Colonic mucosa (tissue), 4 donors: ENCODE measurements at regions not wholly inside any gene's neighbourhood (a gene's known extent, or its start where the extent isn't known, plus 50 kb on each side); places are given as distances from the start of the nearest gene placed in this dataset.

Source experiments
- DNase-seq: peaks from one replicate; pipeline ENCODE4 v3.0.0-alpha.2; 2020
- H3K27ac ChIP-seq: fragments of 200-600 bp; one replicate; pipeline ENCODE4 v1.8.0; 2021
- H3K27me3 ChIP-seq: fragments of 200-600 bp; one replicate; pipeline ENCODE4 v1.8.0; 2021
- H3K36me3 ChIP-seq: fragments of 200-600 bp; one replicate; pipeline ENCODE4 v1.8.0; 2021
- H3K4me1 ChIP-seq: fragments of 200-600 bp; one replicate; pipeline ENCODE4 v1.8.0; 2021; ENCODE audit warnings: mild to moderate bottlenecking
- H3K4me3 ChIP-seq: fragments of 200-600 bp; one replicate; pipeline ENCODE4 v1.8.0; 2021
- H3K9ac ChIP-seq, 2 donors: one replicate each; pipeline ENCODE4 v1.7.0; 2013; ENCODE audit warnings: control low read depth in 2 of 2, low read depth in 2 of 2, low read length in 2 of 2
- H3K9me3 ChIP-seq: fragments of 200-600 bp; one replicate; pipeline ENCODE4 v1.8.0; 2021
- CTCF ChIP-seq: fragments of 200-600 bp; IDR thresholded peaks from one replicate; pipeline ENCODE4 v1.8.0; 2022; ENCODE audit warnings: antibody characterized with exemption, mild to moderate bottlenecking
- intact Hi-C: fragments of 100-400 bp; cut with DNase I; formaldehyde crosslinking; loops from one replicate; pipeline ENCODE4 v1.14.1; 2022
- donor health status: healthy.
- donor health status: DM: no; HTN: no; CAD: no.
- donor health status: DM: no; HTN: no; CAD: no.

GRCh38 chr14:38121320-38122020 is 86.2 kb upstream of the SSTR1 start:
- Histone ChIP-seq H3K9me3 (no peaks in the 10 kb centered on the region), H3K36me3 (no peaks in the 10 kb centered on the region), H3K4me1 (no peaks in the 10 kb centered on the region), H3K9ac (no peak overlapping the region), H3K4me3 (no peak overlapping the region), H3K27ac (no peak overlapping the region), H3K27me3 (no peaks in the 10 kb centered on the region)
- no peak for TF ChIP-seq CTCF
- no peak for DNase-seq
- intact Hi-C loops = no loop called here

DNA sequence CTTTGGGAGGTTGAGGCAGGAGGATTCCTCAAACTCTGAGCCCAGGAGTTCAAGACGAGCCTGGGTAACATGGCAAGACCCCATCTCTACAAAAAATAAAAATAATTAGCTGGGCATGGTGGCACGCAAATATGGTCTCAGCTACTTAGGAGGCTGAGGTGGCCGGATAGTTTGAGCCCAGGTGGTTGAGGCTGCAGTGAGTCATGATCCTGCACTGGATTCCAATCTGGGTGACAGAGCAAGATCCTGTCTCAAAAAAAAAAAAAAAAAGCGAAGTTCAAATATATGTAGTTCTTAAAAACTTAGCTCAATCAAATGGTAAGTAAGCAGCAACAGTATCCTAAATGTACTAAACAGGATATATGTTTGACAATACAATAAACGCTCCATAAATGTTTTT is 85.5 kb upstream of the SSTR1 start:
- H3K36me3 ChIP-seq = no peaks in the 10 kb centered on the region
- no peaks in the 10 kb centered on the region for H3K27me3 ChIP-seq
- H3K9ac ChIP-seq = no peak overlapping the region
- H3K4me3 ChIP-seq = no peak overlapping the region
- intact Hi-C loops = no loop called here
- H3K9me3 ChIP-seq = no peaks in the 10 kb centered on the region
- H3K4me1 ChIP-seq = no peaks in the 10 kb centered on the region
- H3K27ac ChIP-seq = no peak overlapping the region
- TF ChIP-seq CTCF = no peak
- no peak for DNase-seq

GRCh38 chr14:38124506-38124905 is 83.2 kb upstream of the SSTR1 start:
- no peak for TF ChIP-seq CTCF
- H3K9me3 ChIP-seq = no peaks in the 10 kb centered on the region

DNA sequence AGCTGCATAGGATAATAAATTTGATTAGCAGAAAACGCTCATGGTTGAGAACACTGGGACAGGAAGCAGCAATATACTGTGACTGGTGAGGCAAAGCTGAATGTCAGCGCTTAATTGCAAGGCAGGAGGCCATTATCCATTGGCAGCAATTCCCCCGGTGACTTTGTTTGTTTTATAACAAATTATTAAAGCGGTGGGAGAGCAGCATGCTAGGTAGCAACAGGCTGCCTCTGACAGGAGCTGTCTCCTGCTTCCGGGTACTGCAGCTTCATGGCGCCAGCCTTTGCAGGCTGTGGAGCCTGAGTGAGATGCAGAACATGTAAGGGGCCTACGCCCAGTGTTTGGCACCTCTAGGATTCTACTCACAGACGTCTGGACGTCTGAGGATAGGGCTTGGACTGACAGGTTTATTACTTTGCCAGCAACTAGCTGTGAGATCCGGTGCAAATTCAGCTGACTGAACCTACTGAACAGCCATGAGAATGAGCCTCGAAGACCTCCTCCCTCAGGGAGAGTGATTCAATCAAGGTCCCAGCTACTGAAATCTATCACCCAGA is 82.1 kb upstream of the SSTR1 start:
- no peak for DNase-seq
- Histone ChIP-seq H3K4me3 (no peak overlapping the region), H3K9me3 (no peaks in the 10 kb centered on the region), H3K9ac (no peak overlapping the region), H3K27me3 (no peaks in the 10 kb centered on the region), H3K27ac (no peak overlapping the region), H3K36me3 (no peaks in the 10 kb centered on the region), H3K4me1 (no peaks in the 10 kb centered on the region)
- intact Hi-C loops = no loop called here
- TF ChIP-seq CTCF = no peak

More at GRCh38 chr14:38124506-38124905, 83.2 kb upstream of the SSTR1 start:
- no peak overlapping the region for H3K27ac ChIP-seq
- DNase-seq = no peak
- no peaks in the 10 kb centered on the region for H3K27me3 ChIP-seq
- H3K36me3 ChIP-seq = no peaks in the 10 kb centered on the region
- intact Hi-C loops = no loop called here
- H3K4me1 ChIP-seq = no peaks in the 10 kb centered on the region
- H3K9ac ChIP-seq = no peak overlapping the region
- H3K4me3 ChIP-seq = no peak overlapping the region

GRCh38 chr14:38127356-38127755 is 80.3 kb upstream of the SSTR1 start:
- no peaks in the 10 kb centered on the region for H3K36me3 ChIP-seq
- no peaks in the 10 kb centered on the region for H3K4me1 ChIP-seq
- no peak overlapping the region for H3K27ac ChIP-seq
- intact Hi-C loops = no loop called here
- no peak for DNase-seq
- no peaks in the 10 kb centered on the region for H3K27me3 ChIP-seq
- no peak overlapping the region for H3K4me3 ChIP-seq
- H3K9me3 ChIP-seq = no peaks in the 10 kb centered on the region
- no peak for TF ChIP-seq CTCF
- H3K9ac ChIP-seq = no peak overlapping the region
